ENCODE measurements at regions not wholly inside any gene's neighbourhood (a gene's known extent, or its start where the extent isn't known, plus 50 kb on each side); places are given as distances from the start of the nearest gene placed in this dataset.

- TF ChIP-seq CTCF (IDR thresholded peaks at IDR 0.05) (no peak), POLR2A (IDR thresholded peaks at IDR 0.05) (no peak)
Observed at GRCh38 chr3:31159331-31160039, 265.0 kb upstream of the GADL1 start.

All from breast epithelium (tissue), 3 donors.